HepG2 (cell line): ENCODE measurements at regions not wholly inside any gene's neighbourhood (a gene's known extent, or its start where the extent isn't known, plus 50 kb on each side); places are given as distances from the start of the nearest gene placed in this dataset.

ENCODE experiments used
- ATAC-seq: fragments of 200-7000 bp; cut with Tn5 transposase; 3 replicates; pipeline ENCODE4 v1.9.1; 2020; ENCODE audit warnings: mild to moderate bottlenecking, moderate library complexity
- BruUV-seq: library from RNA; stranded (reverse); fragments of 400-500 nt; replicated peaks from 2 replicates; lab custom pipeline; 2021; lab: Mats Ljungman, UMichigan
- CTCF ChIA-PET: fragments of 300-600 bp; formaldehyde crosslinking; extraction: SDS; loops from one replicate; lab custom pipeline; 2021; ENCODE audit warnings: low total read pairs, inconsistent platforms, low intra/inter-chr PET ratio; lab: Yijun Ruan, JAX
- POLR2A ChIA-PET: fragments of 350-600 bp; sonication (Branson Sonifier 250); formaldehyde crosslinking; loops from one replicate; lab custom pipeline; 2020; ENCODE audit warnings: antibody characterized with exemption, inconsistent platforms; lab: Yijun Ruan, JAX
- DNase-seq: peaks from one replicate; pipeline ENCODE4 v3.0.0-alpha.2; 2015; ENCODE audit warnings: low spot score
- FAIRE-seq: peaks from 3 replicates; lab custom pipeline; 2011; peaks lifted over from hg19 to GRCh38; lab: Jason Lieb, UNC
- H2AFZ ChIP-seq: one replicate; pipeline ENCODE4 v1.6.1; 2011; ENCODE audit warnings: low read length, inconsistent platforms
- H3K27ac ChIP-seq: fragments of 300-600 bp; 3 replicates; pipeline ENCODE4 v1.8.0; 2011; ENCODE audit warnings: mixed run types, mild to moderate bottlenecking, mixed read lengths, low read length, inconsistent platforms; ENCODE audit not compliant: insufficient read depth; ENCODE audit errors: extremely low read length
- H3K27me3 ChIP-seq, 2 experiments: fragments of 200-600 bp in 1 of 2; 2 replicates in 1 of 2; 3 replicates in 1 of 2; pipeline versions ENCODE4 v1.6.0 to v1.8.0; 2011; ENCODE audit warnings: low read length in 2 of 2, mild to moderate bottlenecking in 2 of 2, moderate library complexity in 2 of 2, inconsistent platforms in 1 of 2; ENCODE audit not compliant: insufficient read depth in 2 of 2, control insufficient read depth in 1 of 2
- H3K36me3 ChIP-seq, 2 experiments: fragments of 200-600 bp in 1 of 2; replicated peaks in 1 of 2; 2 replicates in 1 of 2; 3 replicates in 1 of 2; pipeline versions ENCODE4 v1.5.1 to v1.8.0; 2011; ENCODE audit warnings: low read length in 2 of 2, inconsistent platforms in 1 of 2; ENCODE audit not compliant: insufficient read depth in 2 of 2, control insufficient read depth in 1 of 2
- H3K4me1 ChIP-seq: 2 replicates; pipeline ENCODE4 v1.5.1; 2012; ENCODE audit warnings: low read length, inconsistent platforms; ENCODE audit not compliant: insufficient read depth
- H3K4me2 ChIP-seq: 2 replicates; pipeline ENCODE4 v1.6.0; 2011; ENCODE audit warnings: low read depth, low read length, inconsistent platforms
- H3K4me3 ChIP-seq, 3 experiments: fragments of 200-600 bp in 1 of 3; sonication (generic), shearing (Covaris generic) in 1 of 3; replicated peaks in 1 of 3; 2 replicates each; pipeline ENCODE4 v1.5.1; 2011 to 2016; ENCODE audit warnings: low read length in 3 of 3, inconsistent platforms in 2 of 3, low read depth in 2 of 3, mild to moderate bottlenecking in 2 of 3, control low read depth in 1 of 3, mixed read lengths in 1 of 3; ENCODE audit not compliant: insufficient read depth in 1 of 3
- H3K79me2 ChIP-seq: one replicate; pipeline ENCODE4 v1.6.1; 2011; ENCODE audit warnings: low read length, inconsistent platforms; ENCODE audit not compliant: insufficient read depth
- H3K9ac ChIP-seq: 2 replicates; pipeline ENCODE4 v1.6.0; 2011; ENCODE audit warnings: mild to moderate bottlenecking, low read depth, low read length, inconsistent platforms; ENCODE audit not compliant: insufficient read depth
- H3K9me3 ChIP-seq: 2 replicates; pipeline ENCODE4 v1.5.1; 2012; ENCODE audit warnings: mild to moderate bottlenecking, low read length
- H4K20me1 ChIP-seq: 2 replicates; pipeline ENCODE4 v1.6.0; 2011; ENCODE audit warnings: inconsistent platforms, mild to moderate bottlenecking, low read length, moderate library complexity; ENCODE audit not compliant: insufficient read depth
- ARID3A ChIP-seq: IDR thresholded peaks from 2 replicates; pipeline ENCODE4 v1.6.1; 2012; ENCODE audit warnings: low read depth, low read length, improper control_type of control experiment
- ARNTL ChIP-seq: sonication (generic); formaldehyde crosslinking; IDR thresholded peaks from 2 replicates; pipeline ENCODE4 v1.4.0; 2020; ENCODE audit warnings: mild to moderate bottlenecking, missing genetic modification reagents
- ATRX ChIP-seq: sonication (generic); formaldehyde crosslinking; IDR thresholded peaks from 2 replicates; pipeline ENCODE4 v1.4.0; 2020; ENCODE audit warnings: missing genetic modification reagents, borderline replicate concordance
- CEBPB ChIP-seq: IDR thresholded peaks from 2 replicates; pipeline ENCODE4 v1.6.1; 2011; ENCODE audit warnings: low read depth, low read length, improper control_type of control experiment, borderline replicate concordance
- DPF2 ChIP-seq: sonication (generic); formaldehyde crosslinking; IDR thresholded peaks from 2 replicates; pipeline ENCODE4 v1.4.0; 2020; ENCODE audit warnings: mild to moderate bottlenecking, low read depth, missing genetic modification reagents, borderline replicate concordance
- EED ChIP-seq: sonication (generic); formaldehyde crosslinking; IDR thresholded peaks from 2 replicates; pipeline ENCODE4 v1.5.0; 2020; ENCODE audit warnings: mild to moderate bottlenecking, missing genetic modification reagents
- GZF1 ChIP-seq: sonication (generic); formaldehyde crosslinking; IDR thresholded peaks from 2 replicates; pipeline ENCODE4 v1.5.1; 2020; ENCODE audit warnings: mild to moderate bottlenecking, missing genetic modification reagents
- HMG20A ChIP-seq: IDR thresholded peaks from 2 replicates; pipeline ENCODE4 v1.6.1; 2016; ENCODE audit warnings: borderline replicate concordance
- MEIS1 ChIP-seq: sonication (generic); formaldehyde crosslinking; IDR thresholded peaks from 2 replicates; pipeline ENCODE4 v1.9.0; 2021; ENCODE audit warnings: mild to moderate bottlenecking, missing genetic modification reagents, moderate library complexity, borderline replicate concordance
- RORA ChIP-seq: sonication (generic); formaldehyde crosslinking; IDR thresholded peaks from 2 replicates; pipeline ENCODE4 v1.5.0; 2020; ENCODE audit warnings: mild to moderate bottlenecking, missing genetic modification reagents, moderate library complexity
- RXRA ChIP-seq: sonication (generic); formaldehyde crosslinking; IDR thresholded peaks from 2 replicates; pipeline ENCODE4 v1.5.1; 2020; ENCODE audit warnings: missing genetic modification reagents
- SKI ChIP-seq: fragments of 450-650 bp; IDR thresholded peaks from one replicate; pipeline ENCODE4 v1.6.1; 2018; ENCODE audit warnings: mild to moderate bottlenecking; ENCODE audit not compliant: partially characterized antibody
- SOX13 ChIP-seq, 3 experiments: fragments of 450-650 bp in 1 of 3; sonication (generic) in 1 of 3; formaldehyde crosslinking in 1 of 3; IDR thresholded peaks in 2 of 3; conservative IDR thresholded peaks in 1 of 3; 2 replicates each; pipeline versions ENCODE4 v1.5.0 to v1.6.1; 2016 to 2020; ENCODE audit warnings: antibody characterized with exemption in 1 of 3, mild to moderate bottlenecking in 1 of 3, missing compliant biosample characterization in 1 of 3, missing genetic modification reagents in 1 of 3, moderate library complexity in 1 of 3
- THAP7 ChIP-seq: sonication (generic); formaldehyde crosslinking; IDR thresholded peaks from 2 replicates; pipeline ENCODE4 v1.8.1; 2023; ENCODE audit warnings: mild to moderate bottlenecking, missing genetic modification reagents
- ZFP1 ChIP-seq: IDR thresholded peaks from 2 replicates; pipeline ENCODE4 v1.6.1; 2016
- ZFP36 ChIP-seq: fragments of 150-350 bp; IDR thresholded peaks from 2 replicates; pipeline ENCODE4 v1.6.1; 2018; ENCODE audit warnings: borderline replicate concordance, low read length, low read depth; ENCODE audit not compliant: partially characterized antibody
- ZFP36L1 ChIP-seq: sonication (generic); formaldehyde crosslinking; IDR thresholded peaks from 2 replicates; pipeline ENCODE4 v1.8.0; 2022; ENCODE audit warnings: mild to moderate bottlenecking, missing genetic modification reagents, moderate library complexity
- ZFP37 ChIP-seq: sonication (generic); formaldehyde crosslinking; IDR thresholded peaks from 2 replicates; pipeline ENCODE4 v1.4.0; 2020; ENCODE audit warnings: missing genetic modification reagents, borderline replicate concordance
- ZNF260 ChIP-seq: sonication (generic); formaldehyde crosslinking; IDR thresholded peaks from 2 replicates; pipeline ENCODE4 v1.4.0; 2020; ENCODE audit warnings: missing genetic modification reagents, low read depth, mild to moderate bottlenecking, borderline replicate concordance
- ZNF572 ChIP-seq: sonication (generic); formaldehyde crosslinking; IDR thresholded peaks from 2 replicates; pipeline ENCODE4 v1.5.1; 2020; ENCODE audit warnings: mild to moderate bottlenecking, missing genetic modification reagents
- ZNF605 ChIP-seq: sonication (generic); formaldehyde crosslinking; IDR thresholded peaks from 2 replicates; pipeline ENCODE4 v1.8.0; 2022; ENCODE audit warnings: mild to moderate bottlenecking, missing genetic modification reagents
- ZNF709 ChIP-seq: sonication (generic); formaldehyde crosslinking; IDR thresholded peaks from 2 replicates; pipeline ENCODE4 v1.5.0; 2020; ENCODE audit warnings: mild to moderate bottlenecking, missing genetic modification reagents
- ZUFSP ChIP-seq: sonication (generic); formaldehyde crosslinking; IDR thresholded peaks from 2 replicates; pipeline ENCODE4 v1.9.0; 2021; ENCODE audit warnings: missing genetic modification reagents, mild to moderate bottlenecking, borderline replicate concordance
- WGBS: methylation state at CpG from one replicate; pipeline ENCODE4 v1.1.6; 2017; ENCODE audit warnings: low lambda C conversion rate; 5-methylcytosine and 5-hydroxymethylcytosine counted together
- in situ Hi-C: cut with HindIII; loops from 2 replicates; pipeline ENCODE4 v1.10.0; 2017; ENCODE audit warnings: low pct_unique_long_range_greater_than_20kb; ENCODE audit not compliant: extremely low pct_ligation_motif_present
- intact Hi-C: fragments of 100-400 bp; cut with micrococcal nuclease; formaldehyde crosslinking; loops from one replicate; pipeline ENCODE4 v1.10.0; 2022; ENCODE audit not compliant: unreplicated experiment

- no peak for TF ChIP-seq GZF1
- TF ChIP-seq DPF2 (CRISPR knock-in tag) = no peak
- no peak for TF ChIP-seq ZUFSP (CRISPR knock-in tag)
- no peak for TF ChIP-seq ZNF605 (CRISPR knock-in tag)
- no peak for TF ChIP-seq ZFP37 (CRISPR knock-in tag)
- TF ChIP-seq EED (CRISPR knock-in tag) = no peak
- TF ChIP-seq MEIS1 (CRISPR knock-in tag) = no peak
- no peak for TF ChIP-seq ZNF709 (CRISPR knock-in tag)
- TF ChIP-seq CEBPB = no peak
- TF ChIP-seq ZFP1 (CRISPR knock-in tag) = no peak
- TF ChIP-seq, all 625 proteins: peak for 0
Measured at GRCh38 chr4:110982486-110982885, 359.6 kb upstream of the PITX2 start (continued).

GRCh38 chr4:110988722-110989121 lies 365.8 kb upstream of the PITX2 start:
- ATAC-seq = no peak
- H3K9ac ChIP-seq = no peak overlapping the region
- no peak overlapping the region for H3K27ac ChIP-seq
- no TSS peak for BruUV-seq
- ChIA-PET POLR2A (no interaction called here), CTCF (no interaction called here)
- H3K36me3 ChIP-seq = no peaks in the 10 kb centered on the region; a peak in 1 of 5 replicates
- H4K20me1 ChIP-seq = no peaks in the 10 kb centered on the region
- no peak overlapping the region for H3K4me3 ChIP-seq
- no peak overlapping the region for H3K4me2 ChIP-seq
- H3K9me3 ChIP-seq = no peaks in the 10 kb centered on the region
- WGBS = 3% methylated on average over 4 of the region's 4 CpGs
- no peaks in the 10 kb centered on the region for H3K27me3 ChIP-seq
- no peak for DNase-seq
- no peak overlapping the region for H2AFZ ChIP-seq
- in situ Hi-C loops (no loop called here), intact Hi-C loops (no loop called here)
- H3K4me1 ChIP-seq = no peaks in the 10 kb centered on the region
- H3K79me2 ChIP-seq = no peaks in the 10 kb centered on the region
- FAIRE-seq = no peak
- TF ChIP-seq ZFP36L1 (CRISPR knock-in tag) = no peak
- TF ChIP-seq SKI = no peak
- no peak for TF ChIP-seq ZNF260 (CRISPR knock-in tag)
- TF ChIP-seq THAP7 (CRISPR knock-in tag) = no peak
- no peak for TF ChIP-seq ZFP36
- TF ChIP-seq RORA (CRISPR knock-in tag) = no peak
- TF ChIP-seq ARID3A = no peak
- no peak for TF ChIP-seq ZNF572 (CRISPR knock-in tag)
- no peak for TF ChIP-seq ATRX (CRISPR knock-in tag)
- no peak for TF ChIP-seq ARNTL
- no peak for TF ChIP-seq SOX13 (IDR thresholded peaks at IDR 0.05)
- TF ChIP-seq SOX13 (CRISPR knock-in tag; conservative IDR thresholded peaks at IDR 0.05 in 1 of 2, IDR thresholded peaks at IDR 0.05 in 1 of 2) = no peak
- TF ChIP-seq RXRA = no peak
- no peak for TF ChIP-seq HMG20A (CRISPR knock-in tag)
